ES-I3 (cell line): ENCODE measurements at regions not wholly inside any gene's neighbourhood (a gene's known extent, or its start where the extent isn't known, plus 50 kb on each side); places are given as distances from the start of the nearest gene placed in this dataset.

ENCODE experiments used
- H3K36me3 ChIP-seq: 2 replicates; pipeline ENCODE4 v1.6.1; 2013; ENCODE audit warnings: mild to moderate bottlenecking, low read length, control low read depth, moderate library complexity; ENCODE audit not compliant: insufficient read depth
- H3K4me1 ChIP-seq: 2 replicates; pipeline ENCODE4 v1.6.1; 2013; ENCODE audit warnings: mild to moderate bottlenecking, control low read depth, low read length; ENCODE audit not compliant: insufficient read depth
- H3K9ac ChIP-seq: 2 replicates; pipeline ENCODE4 v1.6.1; 2013; ENCODE audit warnings: low read depth, mild to moderate bottlenecking, low read length, moderate library complexity
- H3K9me3 ChIP-seq: 2 replicates; pipeline ENCODE4 v1.6.1; 2013; ENCODE audit warnings: mild to moderate bottlenecking, low read length, moderate library complexity; ENCODE audit not compliant: control insufficient read depth, insufficient read depth

GRCh38 chr17:77441130-77441920 is 300.6 kb downstream of the SEC14L1 start:
- Histone ChIP-seq H3K9ac (no peak overlapping the region), H3K36me3 (0 out of 2 replicates have a peak, but pooled peaks cover 2% of the 10 kb centered on the region), H3K4me1 (peaks cover 19% of the 10 kb centered on the region), H3K9me3 (no peaks in the 10 kb centered on the region)

DNA sequence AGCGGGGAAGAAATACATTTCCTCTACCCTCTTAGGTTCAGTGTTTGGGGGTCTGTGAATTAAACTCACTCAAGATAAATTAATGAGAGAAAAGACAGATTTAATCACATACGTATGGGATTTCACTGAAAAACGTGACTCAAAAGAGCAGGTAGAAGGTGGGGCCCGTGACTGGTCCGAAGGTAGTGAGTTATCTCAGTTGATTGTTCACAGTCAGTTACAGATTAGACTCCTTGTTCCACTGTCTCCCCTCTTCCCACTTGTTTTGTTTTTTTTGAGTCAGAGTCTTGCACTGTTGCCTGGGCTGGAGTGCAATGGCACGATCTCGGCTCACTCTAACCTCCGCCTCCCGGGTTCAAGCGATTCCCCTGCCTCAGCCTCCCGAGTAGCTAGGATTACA is 301.2 kb downstream of the SEC14L1 start:
- no peak overlapping the region for H3K9ac ChIP-seq
- no peaks in the 10 kb centered on the region for H3K9me3 ChIP-seq
- 0 out of 2 replicates have a peak, but pooled peaks cover 2% of the 10 kb centered on the region for H3K36me3 ChIP-seq
- H3K4me1 ChIP-seq = peaks cover 14% of the 10 kb centered on the region; the same call in 1 of the 2 replicates

DNA sequence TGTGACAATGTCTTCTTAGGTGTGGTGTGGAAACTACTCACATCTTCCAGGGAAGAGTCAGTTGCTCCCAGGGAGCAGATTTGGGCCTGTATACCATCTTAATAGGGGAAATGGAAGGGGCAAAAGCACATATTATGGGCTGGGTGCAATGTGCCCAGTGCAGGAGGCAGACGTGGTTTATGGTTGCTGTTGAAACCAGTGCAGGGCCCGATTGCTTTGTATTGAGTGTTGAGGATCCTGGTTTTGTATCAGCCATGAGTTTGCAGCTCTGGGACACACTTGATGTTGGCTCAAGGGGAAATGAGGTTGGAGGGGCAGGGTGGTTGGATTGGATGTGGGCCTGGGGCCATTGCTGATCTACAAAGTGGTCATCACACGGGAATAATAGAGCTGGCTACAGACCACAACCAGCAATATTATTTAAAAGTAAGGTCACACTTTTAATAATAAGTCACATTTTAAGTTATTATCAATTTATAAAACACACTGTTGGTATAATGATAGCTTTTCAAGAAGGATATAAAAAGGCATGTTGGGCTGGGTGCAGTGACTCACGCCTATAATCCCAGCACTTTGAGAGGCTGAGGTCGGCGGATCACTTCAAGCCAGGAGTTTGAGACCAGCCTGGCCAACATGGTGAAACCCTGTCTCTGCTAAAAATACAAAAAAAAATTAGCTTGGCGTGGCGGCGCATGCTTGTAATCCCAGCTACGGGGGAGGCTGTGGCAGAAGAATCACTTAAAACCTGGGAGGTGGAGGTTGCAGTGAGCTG is 302.4 kb downstream of the SEC14L1 start:
- Histone ChIP-seq H3K4me1 (peaks cover 12% of the 10 kb centered on the region; the same call in 1 of the 2 replicates), H3K9me3 (no peaks in the 10 kb centered on the region), H3K9ac (no peak overlapping the region), H3K36me3 (0 out of 2 replicates have a peak, but pooled peaks cover 2% of the 10 kb centered on the region)

DNA sequence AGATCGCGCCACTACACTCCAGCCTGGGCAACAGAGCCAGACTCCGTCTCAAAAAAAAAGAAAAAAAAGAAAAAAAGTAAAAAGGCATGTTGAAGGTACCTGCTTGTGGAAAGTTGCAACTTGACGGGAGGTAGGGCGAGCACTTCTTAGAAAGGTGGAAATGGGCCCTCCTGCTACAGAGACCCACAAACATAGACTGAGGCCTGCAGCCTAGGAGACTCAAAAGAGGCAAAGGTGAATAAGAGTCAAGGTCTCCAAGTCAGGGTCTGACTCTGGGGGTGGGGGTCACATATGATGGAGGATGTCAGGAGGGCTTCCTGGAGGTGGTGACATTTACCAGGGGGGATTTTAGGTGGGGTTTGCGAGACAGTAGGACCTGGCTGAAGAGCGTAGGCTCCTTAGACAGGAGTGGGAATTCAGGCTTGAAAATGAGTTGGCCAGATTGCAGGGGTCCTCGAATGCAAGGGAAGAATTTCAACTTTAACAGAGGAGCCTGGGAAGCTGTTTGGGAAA is 303.0 kb downstream of the SEC14L1 start:
- H3K4me1 ChIP-seq = peaks cover 9% of the 10 kb centered on the region; the same call in 1 of the 2 replicates
- no peaks in the 10 kb centered on the region for H3K9me3 ChIP-seq
- H3K9ac ChIP-seq = no peak overlapping the region
- 0 out of 2 replicates have a peak, but pooled peaks cover 2% of the 10 kb centered on the region for H3K36me3 ChIP-seq

GRCh38 chr17:77444628-77444983 is 303.8 kb downstream of the SEC14L1 start:
- Histone ChIP-seq H3K36me3 (0 out of 2 replicates have a peak, but pooled peaks cover 2% of the 10 kb centered on the region), H3K9me3 (no peaks in the 10 kb centered on the region), H3K9ac (no peak overlapping the region), H3K4me1 (peaks cover 9% of the 10 kb centered on the region; the same call in 1 of the 2 replicates)

DNA sequence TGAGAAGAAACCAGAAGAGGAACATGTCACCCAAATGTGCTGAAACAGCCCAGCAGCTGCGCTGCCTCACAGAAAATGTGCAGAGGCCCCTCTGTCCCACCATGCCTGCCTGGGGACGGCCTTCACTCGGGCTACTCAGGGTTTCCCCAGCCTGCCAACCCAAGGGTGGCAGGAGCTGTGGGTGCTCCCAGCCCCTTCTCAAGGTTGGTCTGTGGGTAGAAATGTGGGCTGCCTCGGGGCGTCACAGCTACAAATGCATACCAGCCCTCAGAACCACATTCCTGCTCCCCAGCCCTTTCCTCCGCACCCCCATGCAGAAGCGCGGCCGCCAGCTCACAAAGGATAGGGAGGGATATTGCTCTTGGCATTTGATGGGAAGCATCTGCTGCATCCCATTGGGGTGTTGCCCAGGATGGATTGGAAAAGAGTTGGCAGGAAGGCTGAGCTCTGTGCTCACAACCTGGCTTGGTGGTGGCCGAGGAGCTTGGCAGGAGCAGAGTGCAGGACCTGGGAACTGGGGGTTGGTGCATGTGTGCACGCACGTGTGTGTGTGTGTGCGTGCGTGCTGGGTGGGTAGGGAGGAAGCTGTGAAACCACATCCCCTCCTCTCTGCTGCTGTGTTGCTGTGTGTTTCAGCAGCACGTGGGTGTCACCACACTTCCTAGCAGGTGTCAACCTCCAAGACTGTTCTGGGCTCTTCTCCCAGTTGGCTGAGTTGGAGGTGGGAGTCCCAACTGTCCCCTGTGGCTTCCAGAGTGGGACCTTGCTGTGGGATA is 304.4 kb downstream of the SEC14L1 start:
- no peaks in the 10 kb centered on the region for H3K9me3 ChIP-seq
- peaks cover 14% of the 10 kb centered on the region; the same call in 1 of the 2 replicates for H3K4me1 ChIP-seq
- H3K9ac ChIP-seq = no peak overlapping the region
- 0 out of 2 replicates have a peak, but pooled peaks cover 2% of the 10 kb centered on the region for H3K36me3 ChIP-seq

GRCh38 chr17:77445760-77446532 is 305.2 kb downstream of the SEC14L1 start:
- Histone ChIP-seq H3K9ac (no peak overlapping the region), H3K4me1 (peaks cover 21% of the 10 kb centered on the region; the same call in 1 of the 2 replicates), H3K9me3 (no peaks in the 10 kb centered on the region), H3K36me3 (no peaks in the 10 kb centered on the region)

DNA sequence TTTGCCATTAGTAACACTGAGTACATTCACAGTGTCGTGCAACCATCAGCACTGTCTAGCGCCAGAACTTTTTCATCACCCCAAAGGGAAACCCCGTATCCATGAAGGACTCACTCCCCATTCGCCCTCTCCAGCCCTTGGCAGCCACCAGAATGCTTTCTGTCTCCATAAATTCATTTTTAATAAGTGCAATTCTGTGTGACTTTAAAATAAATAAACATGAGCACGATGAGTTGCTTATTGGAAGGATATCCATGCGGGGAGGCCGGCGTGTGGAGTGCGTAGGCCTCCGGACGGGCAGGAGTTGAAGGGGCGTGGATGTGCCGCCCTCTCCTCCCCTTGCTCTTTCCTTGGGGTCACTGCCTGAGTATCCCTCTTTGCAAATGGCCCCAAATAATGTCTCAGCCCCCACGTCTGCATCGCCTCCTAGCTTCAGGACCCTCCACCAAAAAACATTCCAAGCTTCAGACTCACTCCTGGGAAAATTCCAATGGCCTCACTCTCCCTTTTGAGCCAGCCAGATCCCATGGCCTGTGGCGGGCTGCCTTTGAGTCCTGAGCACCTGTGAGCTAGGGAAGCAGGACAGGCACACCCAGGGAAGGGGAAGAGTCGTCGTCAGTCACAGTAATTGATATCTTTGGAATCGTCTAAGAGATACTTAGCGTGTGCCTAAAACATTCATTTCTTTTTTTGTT is 306.3 kb downstream of the SEC14L1 start:
- Histone ChIP-seq H3K36me3 (no peaks in the 10 kb centered on the region), H3K4me1 (peaks cover 23% of the 10 kb centered on the region; the same call in 1 of the 2 replicates), H3K9ac (no peak overlapping the region), H3K9me3 (no peaks in the 10 kb centered on the region)

DNA sequence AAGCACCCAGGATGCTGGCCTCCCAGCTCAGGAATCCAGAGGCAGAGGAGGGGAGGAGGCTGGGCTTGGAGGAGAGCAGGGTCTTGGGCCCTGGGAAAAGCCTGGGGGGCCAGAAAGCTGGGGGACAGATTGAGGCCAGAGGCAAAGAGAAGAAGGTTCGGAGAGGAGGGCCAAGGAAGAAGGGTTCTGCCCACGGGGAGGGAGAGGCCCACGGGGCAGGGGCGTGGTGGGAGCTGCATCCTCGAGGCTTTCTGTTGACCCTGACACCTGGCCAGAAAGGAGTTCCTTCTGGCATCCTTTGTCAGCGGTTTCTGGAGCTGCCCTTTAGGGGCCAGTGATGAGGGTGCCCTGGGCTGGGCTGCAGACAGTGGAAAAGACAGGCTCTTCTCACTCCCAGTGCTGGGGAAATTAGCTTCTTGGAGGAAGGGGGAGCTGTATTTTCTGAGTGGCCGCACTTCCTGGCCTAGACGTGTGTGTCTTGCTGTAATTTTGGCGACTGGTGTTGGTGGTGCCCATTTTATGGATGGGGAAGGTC is 308.7 kb downstream of the SEC14L1 start:
- Histone ChIP-seq H3K4me1 (peaks cover 46% of the 10 kb centered on the region), H3K9ac (no peak overlapping the region)

GRCh38 chr17:77449908-77450741 is 309.4 kb downstream of the SEC14L1 start:
- Histone ChIP-seq H3K9me3 (no peaks in the 10 kb centered on the region), H3K36me3 (no peaks in the 10 kb centered on the region), H3K9ac (peak overlapping the region; percentile 64; the same call in 1 of the 2 replicates), H3K4me1 (peaks cover 53% of the 10 kb centered on the region)

More for the DNA sequence above, 308.7 kb downstream of the SEC14L1 start:
- Histone ChIP-seq H3K36me3 (no peaks in the 10 kb centered on the region), H3K9me3 (no peaks in the 10 kb centered on the region)

GRCh38 chr17:77450742-77451244 is 310.0 kb downstream of the SEC14L1 start:
- H3K36me3 ChIP-seq = no peaks in the 10 kb centered on the region
- peak overlapping the region; percentile 64 for H3K9ac ChIP-seq
- no peaks in the 10 kb centered on the region for H3K9me3 ChIP-seq
- peaks cover 59% of the 10 kb centered on the region for H3K4me1 ChIP-seq
